RWPE2 (cell line): ENCODE measurements at regions not wholly inside any gene's neighbourhood (a gene's known extent, or its start where the extent isn't known, plus 50 kb on each side); places are given as distances from the start of the nearest gene placed in this dataset.

Source experiments
- ATAC-seq: fragments of 200-7000 bp; cut with Tn5 transposase; 3 replicates; pipeline ENCODE4 v1.9.1; 2021; ENCODE audit warnings: low read depth
- DNase-seq: peaks from one replicate; pipeline ENCODE4 v3.0.0-alpha.2; 2020; ENCODE audit warnings: low spot score
- H3K27ac ChIP-seq: fragments of 450-650 bp; 2 replicates; pipeline ENCODE4 v1.5.1; 2017; ENCODE audit warnings: mild to moderate bottlenecking; ENCODE audit not compliant: poor library complexity, severe bottlenecking
- H3K27me3 ChIP-seq: fragments of 250-450 bp; sonication (Bioruptor Pico); 2 replicates; pipeline ENCODE4 v1.5.1; 2021; ENCODE audit warnings: mild to moderate bottlenecking, moderate library complexity; ENCODE audit not compliant: insufficient read depth, poor library complexity, severe bottlenecking
- H3K36me3 ChIP-seq: fragments of 250-450 bp; sonication (Bioruptor Pico); 2 replicates; pipeline ENCODE4 v1.5.1; 2020; ENCODE audit warnings: low read depth, mild to moderate bottlenecking, moderate library complexity
- H3K4me1 ChIP-seq: fragments of 250-450 bp; sonication (Bioruptor Pico); 2 replicates; pipeline ENCODE4 v1.5.1; 2021; ENCODE audit warnings: mild to moderate bottlenecking, moderate library complexity; ENCODE audit not compliant: insufficient read depth, poor library complexity, severe bottlenecking
- H3K4me3 ChIP-seq: fragments of 250-450 bp; sonication (Bioruptor Pico); 2 replicates; pipeline ENCODE4 v1.5.1; 2021; ENCODE audit warnings: mild to moderate bottlenecking, moderate library complexity; ENCODE audit not compliant: severe bottlenecking
- H3K9me3 ChIP-seq: fragments of 250-450 bp; sonication (Bioruptor Pico); 2 replicates; pipeline ENCODE4 v1.5.1; 2021; ENCODE audit warnings: mild to moderate bottlenecking, moderate library complexity; ENCODE audit not compliant: severe bottlenecking
- CTCF ChIP-seq: fragments of 450-650 bp; IDR thresholded peaks from one replicate; pipeline ENCODE4 v1.5.1; 2017; ENCODE audit warnings: mild to moderate bottlenecking, moderate library complexity; ENCODE audit not compliant: poor library complexity, severe bottlenecking

GRCh38 chr21:22201126-22201525 lies 1202.9 kb downstream of the NCAM2 start:
- no peaks in the 10 kb centered on the region for H3K9me3 ChIP-seq
- H3K27ac ChIP-seq = no peak overlapping the region
- H3K4me3 ChIP-seq = no peak overlapping the region
- ATAC-seq (no peak), DNase-seq (no peak)
- no peaks in the 10 kb centered on the region for H3K36me3 ChIP-seq
- TF ChIP-seq CTCF = no peak
- peaks cover 18% of the 10 kb centered on the region for H3K27me3 ChIP-seq
- no peaks in the 10 kb centered on the region for H3K4me1 ChIP-seq

GRCh38 chr21:22201669-22202068 lies 1203.5 kb downstream of the NCAM2 start:
- H3K27me3 ChIP-seq = peaks cover 18% of the 10 kb centered on the region
- H3K4me3 ChIP-seq = no peak overlapping the region
- DNase-seq (no peak), ATAC-seq (no peak)
- H3K4me1 ChIP-seq = no peaks in the 10 kb centered on the region
- H3K36me3 ChIP-seq = no peaks in the 10 kb centered on the region
- H3K9me3 ChIP-seq = no peaks in the 10 kb centered on the region
- no peak for TF ChIP-seq CTCF
- H3K27ac ChIP-seq = no peak overlapping the region

- H3K27ac ChIP-seq = no peak overlapping the region
- ATAC-seq (no peak), DNase-seq (no peak)
- no peak overlapping the region for H3K4me3 ChIP-seq
- no peaks in the 10 kb centered on the region for H3K36me3 ChIP-seq
- H3K4me1 ChIP-seq = no peaks in the 10 kb centered on the region
- no peak for TF ChIP-seq CTCF
- H3K27me3 ChIP-seq = peaks cover 19% of the 10 kb centered on the region
- no peaks in the 10 kb centered on the region for H3K9me3 ChIP-seq
These were observed 1211.1 kb downstream of the NCAM2 start for GRCh38 chr21:22209304-22209700.

- DNase-seq = no peak
- Histone ChIP-seq H3K27me3 (peaks cover 12% of the 10 kb centered on the region), H3K4me3 (no peak overlapping the region), H3K27ac (no peak overlapping the region), H3K4me1 (no peaks in the 10 kb centered on the region), H3K36me3 (no peaks in the 10 kb centered on the region), H3K9me3 (no peaks in the 10 kb centered on the region)
- no peak for TF ChIP-seq CTCF
- ATAC-seq = no peak
These were observed 1213.7 kb downstream of the NCAM2 start for GRCh38 chr21:22211943-22212342.

DNA sequence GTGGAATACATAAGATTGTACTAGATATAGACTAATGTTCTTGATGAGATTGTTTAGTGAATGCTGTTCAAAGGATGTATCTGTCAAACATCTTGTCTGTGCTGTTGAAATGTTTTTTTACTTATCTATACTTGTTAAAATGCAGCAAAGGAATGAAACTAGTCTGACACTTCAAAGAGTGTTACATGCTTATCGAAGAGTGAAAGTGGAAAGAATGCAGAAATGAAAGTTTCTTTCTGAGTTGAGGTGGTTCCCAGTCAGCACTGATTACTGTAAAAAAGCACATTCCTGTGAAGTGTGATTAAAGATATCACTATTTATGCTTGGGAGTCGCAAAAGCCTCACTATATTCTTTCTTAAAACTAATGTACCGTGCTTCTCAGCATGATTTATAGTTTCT lies 1225.2 kb downstream of the NCAM2 start:
- no peaks in the 10 kb centered on the region for H3K9me3 ChIP-seq
- H3K36me3 ChIP-seq = no peaks in the 10 kb centered on the region
- no peak for TF ChIP-seq CTCF
- no peaks in the 10 kb centered on the region for H3K4me1 ChIP-seq
- ATAC-seq = no peak
- H3K27me3 ChIP-seq = peaks cover 25% of the 10 kb centered on the region
- no peak overlapping the region for H3K27ac ChIP-seq
- H3K4me3 ChIP-seq = no peak overlapping the region
- DNase-seq = no peak
